ENCODE measurements at regions not wholly inside any gene's neighbourhood (a gene's known extent, or its start where the extent isn't known, plus 50 kb on each side); places are given as distances from the start of the nearest gene placed in this dataset.

- H3K27ac ChIP-seq: no peak overlapping the region
- no peaks in the 10 kb centered on the region for H3K36me3 ChIP-seq (ENCODE audit: insufficient read depth)
- no peak overlapping the region for H3K4me3 ChIP-seq (IDR thresholded peaks at IDR 0.05; ENCODE audit: insufficient read depth, low read depth, low read length)
- no peak for TF ChIP-seq CTCF (conservative IDR thresholded peaks at IDR 0.05; ENCODE audit: low read depth, low read length)
- no peaks in the 10 kb centered on the region for H4K20me1 ChIP-seq (ENCODE audit: insufficient read depth)
- no peaks in the 10 kb centered on the region for H3K79me2 ChIP-seq (ENCODE audit: insufficient read depth, low read depth)
- no peak overlapping the region for H3K4me2 ChIP-seq
- H2AFZ ChIP-seq (ENCODE audit: low read depth): no peak overlapping the region
- H3K27me3 ChIP-seq (ENCODE audit: insufficient read depth, low read depth): no peaks in the 10 kb centered on the region
- H3K4me1 ChIP-seq (ENCODE audit: low read depth, poor library complexity, severe bottlenecking): no peaks in the 10 kb centered on the region
- H3K9ac ChIP-seq: no peak overlapping the region
Measured at GRCh38 chr1:213858581-213858980, 129.2 kb upstream of the PROX1 start.

GRCh38 chr1:213861841-213862240 is 125.9 kb upstream of the PROX1 start:
- no peaks in the 10 kb centered on the region for H3K36me3 ChIP-seq (ENCODE audit: insufficient read depth)
- H3K79me2 ChIP-seq (ENCODE audit: insufficient read depth, low read depth): no peaks in the 10 kb centered on the region
- H3K9ac ChIP-seq: no peak overlapping the region
- H3K4me2 ChIP-seq: no peak overlapping the region
- TF ChIP-seq CTCF (conservative IDR thresholded peaks at IDR 0.05; ENCODE audit: low read depth, low read length): no peak
- H4K20me1 ChIP-seq (ENCODE audit: insufficient read depth): no peaks in the 10 kb centered on the region
- H2AFZ ChIP-seq (ENCODE audit: low read depth): no peak overlapping the region
- H3K27me3 ChIP-seq (ENCODE audit: insufficient read depth, low read depth): no peaks in the 10 kb centered on the region
- no peak overlapping the region for H3K27ac ChIP-seq
- no peak overlapping the region for H3K4me3 ChIP-seq (IDR thresholded peaks at IDR 0.05; ENCODE audit: insufficient read depth, low read depth, low read length)
- no peaks in the 10 kb centered on the region for H3K4me1 ChIP-seq (ENCODE audit: low read depth, poor library complexity, severe bottlenecking)

- Histone ChIP-seq H4K20me1 (ENCODE audit: insufficient read depth) (no peaks in the 10 kb centered on the region), H3K4me3 (IDR thresholded peaks at IDR 0.05; ENCODE audit: insufficient read depth, low read depth, low read length) (no peak overlapping the region), H3K27ac (no peak overlapping the region), H3K79me2 (ENCODE audit: insufficient read depth, low read depth) (no peaks in the 10 kb centered on the region), H3K4me2 (no peak overlapping the region), H2AFZ (ENCODE audit: low read depth) (no peak overlapping the region), H3K36me3 (ENCODE audit: insufficient read depth) (no peaks in the 10 kb centered on the region), H3K9ac (no peak overlapping the region), H3K4me1 (ENCODE audit: low read depth, poor library complexity, severe bottlenecking) (no peaks in the 10 kb centered on the region), H3K27me3 (ENCODE audit: insufficient read depth, low read depth) (no peaks in the 10 kb centered on the region)
- no peak for TF ChIP-seq CTCF (conservative IDR thresholded peaks at IDR 0.05; ENCODE audit: low read depth, low read length)
Measured at GRCh38 chr1:213864091-213864490, 123.7 kb upstream of the PROX1 start.

GRCh38 chr1:213868482-213868881 is 119.3 kb upstream of the PROX1 start:
- Histone ChIP-seq H2AFZ (ENCODE audit: low read depth) (no peak overlapping the region), H3K27me3 (ENCODE audit: insufficient read depth, low read depth) (no peaks in the 10 kb centered on the region), H3K79me2 (ENCODE audit: insufficient read depth, low read depth) (no peaks in the 10 kb centered on the region), H4K20me1 (ENCODE audit: insufficient read depth) (no peaks in the 10 kb centered on the region), H3K9ac (no peak overlapping the region), H3K4me1 (ENCODE audit: low read depth, poor library complexity, severe bottlenecking) (no peaks in the 10 kb centered on the region), H3K4me3 (IDR thresholded peaks at IDR 0.05; ENCODE audit: insufficient read depth, low read depth, low read length) (no peak overlapping the region), H3K27ac (no peak overlapping the region), H3K4me2 (no peak overlapping the region), H3K36me3 (ENCODE audit: insufficient read depth) (no peaks in the 10 kb centered on the region)
- no peak for TF ChIP-seq CTCF (conservative IDR thresholded peaks at IDR 0.05; ENCODE audit: low read depth, low read length)

GRCh38 chr1:213871179-213871578 is 116.6 kb upstream of the PROX1 start:
- Histone ChIP-seq H3K4me3 (IDR thresholded peaks at IDR 0.05; ENCODE audit: insufficient read depth, low read depth, low read length) (no peak overlapping the region), H3K79me2 (ENCODE audit: insufficient read depth, low read depth) (no peaks in the 10 kb centered on the region), H3K4me2 (no peak overlapping the region), H2AFZ (ENCODE audit: low read depth) (no peak overlapping the region), H3K4me1 (ENCODE audit: low read depth, poor library complexity, severe bottlenecking) (no peaks in the 10 kb centered on the region), H3K36me3 (ENCODE audit: insufficient read depth) (no peaks in the 10 kb centered on the region), H3K9ac (no peak overlapping the region), H4K20me1 (ENCODE audit: insufficient read depth) (no peaks in the 10 kb centered on the region), H3K27me3 (ENCODE audit: insufficient read depth, low read depth) (no peaks in the 10 kb centered on the region), H3K27ac (no peak overlapping the region)
- TF ChIP-seq CTCF (conservative IDR thresholded peaks at IDR 0.05; ENCODE audit: low read depth, low read length): no peak

All from KMS-11 (cell line).